ENCODE measurements at regions not wholly inside any gene's neighbourhood (a gene's known extent, or its start where the extent isn't known, plus 50 kb on each side); places are given as distances from the start of the nearest gene placed in this dataset.
"Not testable (repeated sequence)": the region's sequence is repeated elsewhere in the genome, so short reads cannot be mapped to it uniquely, and the experiment has no call there.

DNA sequence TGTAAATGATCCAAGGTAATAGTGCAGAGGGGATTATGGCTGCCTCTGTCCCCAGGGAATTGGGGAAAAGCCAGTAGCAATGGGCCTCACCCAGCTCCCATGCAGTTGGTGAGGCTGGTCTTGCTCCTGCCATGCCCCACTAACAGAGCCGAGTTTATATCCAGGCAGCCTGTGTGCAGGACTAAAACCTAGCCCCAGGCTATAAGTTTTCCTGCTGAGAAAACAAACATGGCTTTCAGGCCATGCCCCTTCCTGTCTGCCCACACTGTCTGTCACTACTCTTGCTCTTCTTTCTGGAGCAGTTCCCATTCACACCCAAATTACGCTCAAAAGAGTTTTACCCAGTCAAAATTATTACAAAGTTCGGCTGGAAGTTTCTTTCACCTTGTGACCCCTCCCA lies 73.5 kb upstream of the SPATA16 start:
- no peak for DNase-seq

- DNase-seq: no peak
These were observed 58.5 kb upstream of the SPATA16 start for GRCh38 chr3:173199568-173199967.

DNA sequence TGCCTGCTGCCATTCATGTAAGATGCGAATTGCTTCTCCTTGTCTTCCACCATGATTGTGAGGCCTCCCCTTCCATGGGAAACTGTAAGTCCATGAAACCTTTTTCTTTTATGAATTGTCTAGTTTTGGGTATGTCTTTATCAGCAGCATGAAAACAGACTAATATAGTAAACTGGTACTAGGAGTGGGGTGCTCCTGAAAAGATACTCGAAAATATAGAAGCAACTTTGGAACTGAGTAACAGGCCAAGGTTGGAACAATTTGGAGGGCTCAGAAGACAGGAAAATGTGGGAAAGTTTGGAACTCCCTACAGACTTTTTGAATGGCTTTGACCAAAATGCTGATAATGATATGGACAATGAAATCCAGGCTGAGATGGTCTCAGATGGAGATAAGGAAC lies 53.8 kb upstream of the SPATA16 start:
- not testable (repeated sequence) for DNase-seq

DNA sequence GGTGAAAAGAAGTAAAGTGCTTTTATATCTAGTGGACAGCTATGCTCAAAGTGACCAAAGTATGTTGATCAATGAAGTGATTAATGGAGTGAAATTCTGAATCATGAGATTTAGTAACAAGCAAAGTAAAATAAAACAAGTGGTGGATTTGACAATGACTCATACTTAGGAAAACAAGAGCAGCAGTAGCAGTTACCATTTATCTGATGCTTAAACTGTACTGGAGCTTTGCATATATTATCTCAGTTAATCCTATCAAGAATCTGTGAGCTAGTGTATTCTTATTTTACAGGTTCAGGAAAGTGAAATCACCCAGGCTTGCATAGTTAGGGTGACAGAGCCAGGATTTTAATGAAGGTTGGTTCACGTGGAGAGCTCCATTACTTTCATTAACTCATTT lies 50.6 kb upstream of the SPATA16 start:
- no peak for DNase-seq
